Type B pancreatic cell (in vitro differentiated cells): ENCODE measurements at regions not wholly inside any gene's neighbourhood (a gene's known extent, or its start where the extent isn't known, plus 50 kb on each side); places are given as distances from the start of the nearest gene placed in this dataset.

Experiments used
- DNase-seq: peaks from one replicate; pipeline ENCODE4 v3.0.0; 2021; ENCODE audit warnings: mixed read lengths; ENCODE audit not compliant: unreplicated experiment; ENCODE audit errors: extremely low spot score
- H3K27ac Mint-ChIP-seq: 2 replicates; pipeline ENCODE4 v1.8.0; 2021; ENCODE audit warnings: mild to moderate bottlenecking, mixed read lengths
- H3K27me3 Mint-ChIP-seq: 2 replicates; pipeline ENCODE4 v1.8.0; 2021; ENCODE audit warnings: mixed read lengths
- H3K36me3 Mint-ChIP-seq: 2 replicates; pipeline ENCODE4 v1.8.0; 2021; ENCODE audit warnings: mixed read lengths
- H3K4me1 Mint-ChIP-seq: one replicate; pipeline ENCODE4 v1.8.0; 2021; ENCODE audit warnings: mixed read lengths; ENCODE audit not compliant: unreplicated experiment
- H3K4me3 Mint-ChIP-seq: 2 replicates; pipeline ENCODE4 v1.8.0; 2021; ENCODE audit warnings: mild to moderate bottlenecking, mixed read lengths
- H3K9me3 Mint-ChIP-seq: 2 replicates; pipeline ENCODE4 v1.8.0; 2021; ENCODE audit warnings: mixed read lengths
- CTCF ChIP-seq: fragments of 200-600 bp; sonication (generic); conservative IDR thresholded peaks from 2 replicates; pipeline ENCODE4 v1.5.0; 2021; ENCODE audit warnings: antibody characterized with exemption, mild to moderate bottlenecking

- Mint-ChIP-seq H3K36me3 (no peaks in the 10 kb centered on the region), H3K9me3 (no peaks in the 10 kb centered on the region), H3K4me1 (peaks cover 24% of the 10 kb centered on the region), H3K4me3 (no peak overlapping the region), H3K27ac (no peak overlapping the region), H3K27me3 (no peaks in the 10 kb centered on the region)
- TF ChIP-seq CTCF = no peak
- no peak for DNase-seq
Observed at GRCh38 chr16:85370881-85371651, 242.1 kb upstream of the GSE1 start.

DNA sequence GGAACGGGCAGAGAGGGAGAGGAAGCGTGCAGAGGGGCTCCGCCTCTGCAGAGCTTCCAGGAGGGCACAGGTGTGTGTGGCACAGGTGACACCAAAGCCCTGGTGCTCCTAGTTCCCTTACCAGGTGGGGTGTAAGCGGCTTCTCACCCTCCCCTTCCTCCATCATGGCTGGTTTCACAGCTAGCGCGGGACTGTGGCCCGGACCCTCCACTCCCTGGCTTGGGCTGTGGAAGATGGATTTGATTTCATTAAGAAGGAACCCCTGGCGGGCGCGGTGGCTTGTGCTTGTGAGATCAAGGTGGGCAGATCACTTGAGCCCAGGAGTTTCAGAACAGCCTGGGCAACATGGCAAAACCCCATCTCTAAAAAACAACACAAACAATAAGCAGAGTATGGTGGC, 241.2 kb upstream of the GSE1 start:
- DNase-seq = no peak
- H3K36me3 Mint-ChIP-seq = no peaks in the 10 kb centered on the region
- no peaks in the 10 kb centered on the region for H3K27me3 Mint-ChIP-seq
- TF ChIP-seq CTCF = no peak
- no peak overlapping the region for H3K27ac Mint-ChIP-seq
- H3K4me1 Mint-ChIP-seq = peaks cover 18% of the 10 kb centered on the region
- no peaks in the 10 kb centered on the region for H3K9me3 Mint-ChIP-seq
- no peak overlapping the region for H3K4me3 Mint-ChIP-seq

DNA sequence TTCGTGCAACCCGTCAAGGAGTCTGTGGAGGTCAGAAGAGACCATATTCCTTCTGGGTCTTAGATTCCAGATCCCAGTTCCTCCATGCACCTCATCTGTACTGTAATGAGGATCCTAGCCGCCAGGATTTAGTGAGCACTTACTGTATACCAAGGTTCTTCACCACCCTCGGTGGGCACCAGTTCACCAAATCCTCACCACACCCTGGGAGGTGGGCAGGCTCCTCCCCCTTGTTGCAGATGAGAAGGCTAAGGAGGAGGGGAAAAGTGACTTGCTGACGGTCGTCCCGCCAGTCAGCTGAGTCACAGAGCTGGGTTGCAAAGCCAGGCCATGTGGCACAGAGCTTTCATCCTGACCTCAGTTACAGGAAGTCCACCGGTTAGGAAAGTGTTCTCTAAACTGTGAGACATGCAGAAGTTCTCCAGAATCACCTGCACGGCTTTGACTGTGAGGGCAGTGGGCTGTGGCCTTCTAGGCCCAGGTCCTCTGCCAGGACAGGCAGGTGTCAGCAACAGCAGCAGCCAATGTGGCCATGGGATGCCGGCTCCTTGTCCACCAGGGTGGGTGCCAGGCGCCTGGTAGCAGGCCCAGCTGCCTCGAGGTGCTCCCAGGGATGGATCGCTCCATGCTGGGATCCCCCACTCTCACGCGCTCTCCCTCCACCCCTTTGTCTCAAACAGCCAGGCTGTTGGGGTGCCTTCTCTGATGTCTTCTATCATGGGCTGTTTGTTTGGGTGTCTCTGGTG, 240.3 kb upstream of the GSE1 start:
- no peak overlapping the region for H3K27ac Mint-ChIP-seq
- TF ChIP-seq CTCF = no peak
- H3K36me3 Mint-ChIP-seq = no peaks in the 10 kb centered on the region
- H3K27me3 Mint-ChIP-seq = no peaks in the 10 kb centered on the region
- H3K4me3 Mint-ChIP-seq = no peak overlapping the region
- peaks cover 18% of the 10 kb centered on the region for H3K4me1 Mint-ChIP-seq
- no peak for DNase-seq
- H3K9me3 Mint-ChIP-seq = no peaks in the 10 kb centered on the region

- H3K4me3 Mint-ChIP-seq = no peak overlapping the region
- no peaks in the 10 kb centered on the region for H3K9me3 Mint-ChIP-seq
- H3K27ac Mint-ChIP-seq = peak overlapping the region; percentile 52
- DNase-seq = no peak
- no peaks in the 10 kb centered on the region for H3K27me3 Mint-ChIP-seq
- no peak for TF ChIP-seq CTCF
- H3K36me3 Mint-ChIP-seq = no peaks in the 10 kb centered on the region
- peaks cover 22% of the 10 kb centered on the region for H3K4me1 Mint-ChIP-seq
Observed at GRCh38 chr16:85373741-85374570, 239.2 kb upstream of the GSE1 start.

DNA sequence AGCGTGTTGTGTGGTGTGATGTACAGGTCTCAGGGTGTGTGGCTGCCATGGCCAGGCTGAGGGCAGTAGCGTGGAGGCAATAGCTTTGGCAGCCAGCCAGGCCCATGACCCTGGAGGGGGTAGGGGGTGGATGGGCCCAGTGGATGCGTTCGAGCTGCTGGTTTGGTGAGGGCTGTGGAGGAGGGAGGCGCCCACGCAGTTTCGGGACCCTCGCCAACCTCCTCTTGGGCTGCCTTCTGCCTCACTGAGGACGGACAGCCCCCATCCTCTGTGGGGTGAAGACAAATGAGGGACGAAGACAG, 238.6 kb upstream of the GSE1 start:
- Mint-ChIP-seq H3K4me3 (no peak overlapping the region), H3K36me3 (no peaks in the 10 kb centered on the region), H3K4me1 (peaks cover 26% of the 10 kb centered on the region), H3K27me3 (no peaks in the 10 kb centered on the region), H3K27ac (peak overlapping the region; percentile 52), H3K9me3 (no peaks in the 10 kb centered on the region)
- TF ChIP-seq CTCF = no peak
- no peak for DNase-seq
